ENCODE measurements at regions not wholly inside any gene's neighbourhood (a gene's known extent, or its start where the extent isn't known, plus 50 kb on each side); places are given as distances from the start of the nearest gene placed in this dataset.

- TF ChIP-seq ZFP36 (IDR thresholded peaks at IDR 0.05; ENCODE audit: borderline replicate concordance, partially characterized antibody): no peak
- TF ChIP-seq MAX (IDR thresholded peaks at IDR 0.05): no peak
- TF ChIP-seq CTCF (IDR thresholded peaks at IDR 0.05): no peak
- no peak for TF ChIP-seq SMC3 (IDR thresholded peaks at IDR 0.05)
- no peak for TF ChIP-seq REST (IDR thresholded peaks at IDR 0.05)
- no peak for TF ChIP-seq ZC3H11A (IDR thresholded peaks at IDR 0.05)
- no peak for TF ChIP-seq RARB (CRISPR knock-in tag; IDR thresholded peaks at IDR 0.05)
- TF ChIP-seq PHF8 (IDR thresholded peaks at IDR 0.05; ENCODE audit: borderline replicate concordance, low read depth): no peak
- no peak for TF ChIP-seq MAZ (IDR thresholded peaks at IDR 0.05; ENCODE audit: borderline replicate concordance, low read depth, low read length)
- no peak for TF ChIP-seq NFE2L2 (conservative IDR thresholded peaks at IDR 0.05; ENCODE audit: low read length)
- TF ChIP-seq POLR2A (IDR thresholded peaks at IDR 0.05; ENCODE audit: low read length): no peak
- TF ChIP-seq CEBPB (IDR thresholded peaks at IDR 0.05): no peak
Observed at GRCh38 chrX:8413279-8413678, 51.4 kb upstream of the VCX3B start.

Data from A549 (cell line).